ENCODE measurements at regions not wholly inside any gene's neighbourhood (a gene's known extent, or its start where the extent isn't known, plus 50 kb on each side); places are given as distances from the start of the nearest gene placed in this dataset.

GRCh38 chr10:8146650-8147049, 92.2 kb downstream of the GATA3 start:
- TF ChIP-seq, protein P1, sequence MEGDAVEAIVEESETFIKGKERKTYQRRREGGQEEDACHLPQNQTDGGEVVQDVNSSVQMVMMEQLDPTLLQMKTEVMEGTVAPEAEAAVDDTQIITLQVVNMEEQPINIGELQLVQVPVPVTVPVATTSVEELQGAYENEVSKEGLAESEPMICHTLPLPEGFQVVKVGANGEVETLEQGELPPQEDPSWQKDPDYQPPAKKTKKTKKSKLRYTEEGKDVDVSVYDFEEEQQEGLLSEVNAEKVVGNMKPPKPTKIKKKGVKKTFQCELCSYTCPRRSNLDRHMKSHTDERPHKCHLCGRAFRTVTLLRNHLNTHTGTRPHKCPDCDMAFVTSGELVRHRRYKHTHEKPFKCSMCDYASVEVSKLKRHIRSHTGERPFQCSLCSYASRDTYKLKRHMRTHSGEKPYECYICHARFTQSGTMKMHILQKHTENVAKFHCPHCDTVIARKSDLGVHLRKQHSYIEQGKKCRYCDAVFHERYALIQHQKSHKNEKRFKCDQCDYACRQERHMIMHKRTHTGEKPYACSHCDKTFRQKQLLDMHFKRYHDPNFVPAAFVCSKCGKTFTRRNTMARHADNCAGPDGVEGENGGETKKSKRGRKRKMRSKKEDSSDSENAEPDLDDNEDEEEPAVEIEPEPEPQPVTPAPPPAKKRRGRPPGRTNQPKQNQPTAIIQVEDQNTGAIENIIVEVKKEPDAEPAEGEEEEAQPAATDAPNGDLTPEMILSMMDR (IDR thresholded peaks at IDR 0.05), result no peak
- no peak for TF ChIP-seq POLR2AphosphoS5 (IDR thresholded peaks at IDR 0.05)
- no peak for TF ChIP-seq POLR2A (IDR thresholded peaks at IDR 0.05)
